ENCODE measurements at regions not wholly inside any gene's neighbourhood (a gene's known extent, or its start where the extent isn't known, plus 50 kb on each side); places are given as distances from the start of the nearest gene placed in this dataset.

DNA sequence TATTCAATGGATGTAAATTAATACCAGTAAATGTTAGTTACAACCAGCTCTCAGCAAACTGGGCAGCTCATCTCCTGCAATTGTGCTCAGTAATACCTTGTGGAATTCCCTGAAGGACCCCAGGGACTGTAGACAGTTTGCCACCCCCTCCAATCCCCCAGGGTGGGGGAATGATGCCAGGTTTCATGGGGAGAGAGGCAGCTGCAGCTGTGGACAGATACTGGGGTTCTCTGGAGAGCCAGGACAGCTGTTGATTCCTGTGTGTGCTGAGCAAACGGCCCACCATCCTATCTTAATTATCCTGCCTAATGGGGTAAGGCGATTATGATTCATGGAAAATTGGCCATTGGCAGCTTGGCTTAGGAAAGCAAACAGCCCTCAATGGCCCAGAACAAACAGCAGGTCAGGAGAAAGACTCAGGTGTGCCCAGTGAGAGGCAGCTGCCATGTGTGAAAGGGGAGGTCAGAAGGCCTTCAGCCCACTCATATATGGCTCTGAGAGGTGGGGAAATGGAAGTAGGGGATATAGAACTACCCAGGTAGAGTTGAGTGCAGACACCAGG lies 148.9 kb upstream of the CTTNBP2NL start:
- Histone ChIP-seq H3K36me3 (replicated peaks) (no peaks in the 10 kb centered on the region), H3K4me3 (no peak overlapping the region), H3K27me3 (ENCODE audit: low read depth) (peaks cover 3% of the 10 kb centered on the region; the same call in 1 of the 2 replicates), H3K4me1 (no peaks in the 10 kb centered on the region), H3K9me3 (no peaks in the 10 kb centered on the region)
- in situ Hi-C loops (cut with MboI; ENCODE audit: low sequenced_read_pairs) = no loop called here
- DNase-seq (ENCODE audit: low spot score in 2 of 2) = no peak

- Histone ChIP-seq H3K36me3 (replicated peaks) (no peaks in the 10 kb centered on the region), H3K4me1 (no peaks in the 10 kb centered on the region), H3K27me3 (ENCODE audit: low read depth) (peaks cover 3% of the 10 kb centered on the region; the same call in 1 of the 2 replicates), H3K9me3 (no peaks in the 10 kb centered on the region), H3K4me3 (no peak overlapping the region)
- in situ Hi-C loops (cut with MboI; ENCODE audit: low sequenced_read_pairs) = no loop called here
- no peak for DNase-seq (ENCODE audit: low spot score in 2 of 2)
Measured at GRCh38 chr1:112247961-112248360, 148.1 kb upstream of the CTTNBP2NL start.

DNA sequence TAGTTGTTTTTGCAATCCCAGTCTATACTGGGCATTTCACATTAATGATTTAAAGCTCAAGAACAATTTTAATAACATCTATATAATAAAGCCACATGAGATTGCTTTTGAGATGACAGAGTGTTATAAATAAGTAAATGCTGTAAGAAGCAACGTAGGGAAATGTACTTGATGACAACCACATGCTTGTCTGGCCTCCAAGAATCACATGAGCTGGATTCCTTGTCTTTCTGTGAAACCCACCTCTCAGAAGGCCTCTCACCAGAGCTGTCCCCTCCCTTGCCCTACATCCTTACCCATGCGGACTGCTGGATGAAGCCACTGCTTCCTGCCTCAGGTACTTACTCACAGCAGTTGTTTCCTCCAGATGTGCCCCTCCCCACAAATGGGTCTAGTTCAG lies 145.1 kb upstream of the CTTNBP2NL start:
- H3K9me3 ChIP-seq = no peaks in the 10 kb centered on the region
- H3K4me3 ChIP-seq = no peak overlapping the region
- no peaks in the 10 kb centered on the region for H3K36me3 ChIP-seq (replicated peaks)
- in situ Hi-C loops (cut with MboI; ENCODE audit: low sequenced_read_pairs) = no loop called here
- H3K4me1 ChIP-seq = no peaks in the 10 kb centered on the region
- DNase-seq (ENCODE audit: low spot score in 2 of 2) = no peak
- peaks cover 3% of the 10 kb centered on the region; the same call in 1 of the 2 replicates for H3K27me3 ChIP-seq (ENCODE audit: low read depth)

- DNase-seq (ENCODE audit: low spot score in 2 of 2) = no peak
- Histone ChIP-seq H3K9me3 (no peaks in the 10 kb centered on the region), H3K4me3 (no peak overlapping the region), H3K4me1 (no peaks in the 10 kb centered on the region), H3K36me3 (replicated peaks) (no peaks in the 10 kb centered on the region), H3K27me3 (ENCODE audit: low read depth) (peaks cover 6% of the 10 kb centered on the region; the same call in 1 of the 2 replicates)
- in situ Hi-C loops (cut with MboI; ENCODE audit: low sequenced_read_pairs) = no loop called here
Measured at GRCh38 chr1:112251766-112252506, 144.1 kb upstream of the CTTNBP2NL start.

GRCh38 chr1:112253366-112253765 lies 142.6 kb upstream of the CTTNBP2NL start:
- in situ Hi-C loops (cut with MboI; ENCODE audit: low sequenced_read_pairs) = no loop called here
- Histone ChIP-seq H3K27me3 (ENCODE audit: low read depth) (peaks cover 11% of the 10 kb centered on the region; the same call in 1 of the 2 replicates), H3K36me3 (replicated peaks) (no peaks in the 10 kb centered on the region), H3K9me3 (no peaks in the 10 kb centered on the region), H3K4me1 (no peaks in the 10 kb centered on the region), H3K4me3 (no peak overlapping the region)
- no peak for DNase-seq (ENCODE audit: low spot score in 2 of 2)

DNA sequence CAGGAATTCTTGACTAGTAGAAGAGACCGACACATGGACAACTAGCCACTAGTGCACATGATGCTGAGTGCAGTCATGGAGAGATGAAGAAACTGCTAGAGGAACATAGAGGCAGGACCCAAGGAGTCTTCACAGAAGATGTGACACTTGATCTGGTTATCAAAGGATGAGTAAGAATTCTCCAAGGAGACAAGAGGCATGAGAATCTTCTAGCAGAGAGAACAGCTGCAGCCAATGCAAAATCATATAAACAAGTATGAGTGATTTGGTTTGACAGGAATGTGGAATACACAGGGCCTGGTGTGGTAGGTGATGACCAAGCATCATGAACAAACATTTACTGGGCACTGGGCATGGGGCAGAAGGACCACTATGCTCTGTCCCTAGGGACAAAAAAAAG lies 140.9 kb upstream of the CTTNBP2NL start:
- H3K27me3 ChIP-seq (ENCODE audit: low read depth) = peaks cover 9% of the 10 kb centered on the region; the same call in 1 of the 2 replicates
- in situ Hi-C loops (cut with MboI; ENCODE audit: low sequenced_read_pairs) = no loop called here
- no peaks in the 10 kb centered on the region for H3K4me1 ChIP-seq
- H3K9me3 ChIP-seq = no peaks in the 10 kb centered on the region
- H3K36me3 ChIP-seq (replicated peaks) = no peaks in the 10 kb centered on the region
- no peak for DNase-seq (ENCODE audit: low spot score in 2 of 2)
- no peak overlapping the region for H3K4me3 ChIP-seq

GRCh38 chr1:112256411-112256810 lies 139.6 kb upstream of the CTTNBP2NL start:
- in situ Hi-C loops (cut with MboI; ENCODE audit: low sequenced_read_pairs) = no loop called here
- H3K4me3 ChIP-seq = no peak overlapping the region
- no peaks in the 10 kb centered on the region for H3K9me3 ChIP-seq
- H3K36me3 ChIP-seq (replicated peaks) = no peaks in the 10 kb centered on the region
- peaks cover 9% of the 10 kb centered on the region; the same call in 1 of the 2 replicates for H3K27me3 ChIP-seq (ENCODE audit: low read depth)
- DNase-seq (ENCODE audit: low spot score in 2 of 2) = no peak
- no peaks in the 10 kb centered on the region for H3K4me1 ChIP-seq

GRCh38 chr1:112257043-112257835 lies 138.8 kb upstream of the CTTNBP2NL start:
- Histone ChIP-seq H3K4me1 (no peaks in the 10 kb centered on the region), H3K4me3 (no peak overlapping the region), H3K9me3 (no peaks in the 10 kb centered on the region), H3K27me3 (ENCODE audit: low read depth) (peaks cover 9% of the 10 kb centered on the region; the same call in 1 of the 2 replicates), H3K36me3 (replicated peaks) (no peaks in the 10 kb centered on the region)
- DNase-seq (ENCODE audit: low spot score in 2 of 2) = no peak
- in situ Hi-C loops (cut with MboI; ENCODE audit: low sequenced_read_pairs) = no loop called here

DNA sequence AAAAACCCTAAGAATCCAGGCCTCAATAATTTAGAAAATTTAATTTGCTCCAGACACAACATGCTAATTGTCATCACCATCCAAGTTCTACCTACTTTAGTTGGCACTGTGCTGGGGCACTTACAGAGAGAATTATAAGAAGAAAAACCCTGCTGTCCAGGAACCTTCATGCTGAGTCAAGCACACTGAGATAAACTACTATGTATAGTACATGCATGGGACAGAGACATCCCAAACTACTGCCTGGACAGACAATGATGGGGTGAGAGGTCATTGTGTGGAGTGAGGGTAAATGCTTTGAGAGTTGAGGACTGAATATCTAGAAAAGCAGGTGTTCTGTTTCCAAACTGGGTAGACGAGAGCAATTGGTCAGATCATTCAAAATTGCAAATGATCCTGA lies 135.3 kb upstream of the CTTNBP2NL start:
- Histone ChIP-seq H3K27me3 (ENCODE audit: low read depth) (peaks cover 9% of the 10 kb centered on the region; the same call in 1 of the 2 replicates), H3K4me3 (no peak overlapping the region), H3K36me3 (replicated peaks) (no peaks in the 10 kb centered on the region), H3K4me1 (no peaks in the 10 kb centered on the region), H3K9me3 (no peaks in the 10 kb centered on the region)
- in situ Hi-C loops (cut with MboI; ENCODE audit: low sequenced_read_pairs) = no loop called here
- DNase-seq (ENCODE audit: low spot score in 2 of 2) = no peak

DNA sequence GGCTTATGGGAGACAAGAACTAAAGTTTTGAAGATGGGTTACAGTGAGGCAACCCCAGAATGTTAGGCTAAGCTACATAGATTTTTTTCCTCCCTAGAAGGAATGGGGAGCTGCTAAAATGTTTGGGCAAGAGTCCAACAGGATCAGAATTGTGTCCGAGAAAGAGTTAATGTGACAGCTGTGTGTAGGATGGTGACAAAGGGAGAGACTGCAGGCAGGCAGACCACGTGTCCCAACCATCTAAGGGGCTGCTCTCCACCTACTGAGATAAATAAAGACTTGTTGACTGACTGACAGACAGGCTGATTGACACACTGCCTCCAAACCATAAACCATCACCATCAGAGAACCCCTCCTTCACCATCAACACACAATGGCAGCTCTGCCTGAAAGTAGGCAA lies 133.7 kb upstream of the CTTNBP2NL start:
- H3K36me3 ChIP-seq (replicated peaks) = no peaks in the 10 kb centered on the region
- H3K4me1 ChIP-seq = no peaks in the 10 kb centered on the region
- in situ Hi-C loops (cut with MboI; ENCODE audit: low sequenced_read_pairs) = no loop called here
- no peak overlapping the region for H3K4me3 ChIP-seq
- H3K9me3 ChIP-seq = no peaks in the 10 kb centered on the region
- H3K27me3 ChIP-seq (ENCODE audit: low read depth) = peaks cover 3% of the 10 kb centered on the region; the same call in 1 of the 2 replicates
- no peak for DNase-seq (ENCODE audit: low spot score in 2 of 2)

- in situ Hi-C loops (cut with MboI; ENCODE audit: low sequenced_read_pairs) = no loop called here
- H3K36me3 ChIP-seq (replicated peaks) = no peaks in the 10 kb centered on the region
- peaks cover 1% of the 10 kb centered on the region; the same call in 1 of the 2 replicates for H3K27me3 ChIP-seq (ENCODE audit: low read depth)
- no peaks in the 10 kb centered on the region for H3K9me3 ChIP-seq
- H3K4me1 ChIP-seq = no peaks in the 10 kb centered on the region
- no peak for DNase-seq (ENCODE audit: low spot score in 2 of 2)
- H3K4me3 ChIP-seq = no peak overlapping the region
Measured at GRCh38 chr1:112263042-112263441, 133.0 kb upstream of the CTTNBP2NL start.

GRCh38 chr1:112263453-112263852 lies 132.6 kb upstream of the CTTNBP2NL start:
- DNase-seq (ENCODE audit: low spot score in 2 of 2) = no peak
- H3K27me3 ChIP-seq (ENCODE audit: low read depth) = no peaks in the 10 kb centered on the region; the same call in 1 of the 2 replicates
- H3K9me3 ChIP-seq = no peaks in the 10 kb centered on the region
- H3K4me3 ChIP-seq = no peak overlapping the region
- H3K36me3 ChIP-seq (replicated peaks) = no peaks in the 10 kb centered on the region
- H3K4me1 ChIP-seq = no peaks in the 10 kb centered on the region
- in situ Hi-C loops (cut with MboI; ENCODE audit: low sequenced_read_pairs) = no loop called here

- Histone ChIP-seq H3K4me1 (no peaks in the 10 kb centered on the region), H3K4me3 (no peak overlapping the region), H3K36me3 (replicated peaks) (no peaks in the 10 kb centered on the region), H3K9me3 (no peaks in the 10 kb centered on the region), H3K27me3 (ENCODE audit: low read depth) (no peaks in the 10 kb centered on the region; the same call in 1 of the 2 replicates)
- in situ Hi-C loops (cut with MboI; ENCODE audit: low sequenced_read_pairs) = no loop called here
- no peak for DNase-seq (ENCODE audit: low spot score in 2 of 2)
Measured at GRCh38 chr1:112264010-112264409, 132.0 kb upstream of the CTTNBP2NL start.

- DNase-seq (ENCODE audit: low spot score in 2 of 2) = no peak
- in situ Hi-C loops (cut with MboI; ENCODE audit: low sequenced_read_pairs) = no loop called here
Measured at GRCh38 chr1:112264553-112264952, 131.5 kb upstream of the CTTNBP2NL start.

More at GRCh38 chr1:112264553-112264952, 131.5 kb upstream of the CTTNBP2NL start:
- Histone ChIP-seq H3K4me3 (no peak overlapping the region), H3K27me3 (ENCODE audit: low read depth) (no peaks in the 10 kb centered on the region; the same call in 1 of the 2 replicates), H3K4me1 (no peaks in the 10 kb centered on the region), H3K36me3 (replicated peaks) (no peaks in the 10 kb centered on the region), H3K9me3 (no peaks in the 10 kb centered on the region)
